Retinal pigment epithelial cell (primary cell): ENCODE measurements at regions not wholly inside any gene's neighbourhood (a gene's known extent, or its start where the extent isn't known, plus 50 kb on each side); places are given as distances from the start of the nearest gene placed in this dataset.

Experiments used
- DNase-seq: peaks from one replicate; pipeline ENCODE4 v3.0.0-alpha.2; 2010; ENCODE audit warnings: low read depth
- H3K4me3 ChIP-seq: 2 replicates; pipeline ENCODE4 v1.5.1; 2011; ENCODE audit warnings: mild to moderate bottlenecking, low read length, control low read depth, moderate library complexity
- CTCF ChIP-seq: conservative IDR thresholded peaks from 2 replicates; pipeline ENCODE4 v1.5.1; 2011; ENCODE audit warnings: low read depth, low read length, control low read depth, inconsistent platforms

- no peak overlapping the region for H3K4me3 ChIP-seq
- DNase-seq: no peak
- TF ChIP-seq CTCF: no peak
Measured at GRCh38 chr10:107931808-107932207, 767.3 kb upstream of the SORCS1 start.

DNA sequence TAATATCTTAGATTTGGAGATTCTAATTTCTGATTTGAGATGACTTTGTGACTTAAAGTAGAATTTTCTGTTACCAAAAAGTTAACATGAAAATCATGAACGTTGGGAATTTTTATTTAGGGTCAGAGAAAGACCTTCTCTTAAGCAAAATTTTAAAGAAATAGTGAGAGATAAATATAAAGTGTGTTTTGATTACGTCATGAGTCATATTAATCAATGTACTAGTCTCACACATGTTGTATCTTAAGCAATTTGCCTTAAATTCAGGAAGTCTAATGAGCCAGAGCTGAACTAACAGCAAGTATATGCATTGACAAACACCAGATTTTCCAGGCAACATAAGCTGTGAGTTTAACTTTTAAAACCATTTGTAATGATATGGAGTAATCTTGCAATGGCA is 765.5 kb upstream of the SORCS1 start:
- H3K4me3 ChIP-seq: no peak overlapping the region
- DNase-seq: no peak
- TF ChIP-seq CTCF: no peak

DNA sequence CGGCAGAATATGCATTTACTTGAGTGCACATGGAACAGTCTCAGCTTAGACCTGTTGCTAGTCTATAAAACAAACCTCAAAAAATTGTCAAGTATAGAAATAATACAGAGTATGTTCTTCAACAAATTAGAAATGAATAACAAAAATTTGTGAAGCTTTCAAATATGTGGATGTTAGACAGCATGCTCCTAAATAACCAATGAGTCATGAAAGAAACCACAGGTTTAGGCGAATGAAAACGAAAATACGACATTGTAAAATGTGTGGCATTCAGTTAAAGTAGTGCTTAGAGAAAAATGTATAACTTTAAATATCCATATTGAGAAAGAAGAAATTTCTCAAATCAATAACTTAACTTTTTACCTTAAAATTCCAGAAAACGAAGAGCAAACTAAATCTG is 760.0 kb upstream of the SORCS1 start:
- no peak for TF ChIP-seq CTCF
- no peak overlapping the region for H3K4me3 ChIP-seq
- DNase-seq: no peak

DNA sequence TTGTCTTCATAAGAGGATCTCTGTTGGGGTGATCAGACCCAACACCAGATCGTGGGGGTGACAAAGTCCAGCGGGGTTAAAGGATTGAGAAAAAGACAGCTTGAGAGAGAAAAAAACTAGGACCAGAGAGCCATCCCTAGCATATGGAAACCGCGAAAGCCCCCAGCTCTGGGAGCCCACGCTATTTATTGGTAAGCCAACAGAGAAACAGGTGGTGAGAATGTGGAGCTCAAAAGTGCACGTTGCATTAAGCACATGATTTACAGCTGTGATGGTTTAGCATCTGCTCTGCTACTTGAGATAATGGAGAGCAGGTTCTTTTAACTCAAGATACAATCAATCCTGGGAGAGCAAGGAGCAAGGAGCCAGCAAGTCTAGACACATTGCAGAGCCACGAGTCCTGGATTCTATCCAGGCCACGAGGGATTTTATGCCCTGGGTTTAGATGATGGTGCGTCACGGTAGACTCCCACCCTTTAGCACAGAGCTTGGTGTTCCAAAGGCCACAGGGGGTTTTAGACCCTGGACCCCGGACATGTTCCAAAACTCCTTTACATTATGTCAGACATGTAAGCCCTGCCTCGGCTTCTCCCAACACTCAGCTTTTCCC is 755.2 kb upstream of the SORCS1 start:
- H3K4me3 ChIP-seq: no peak overlapping the region
- no peak for TF ChIP-seq CTCF
- no peak for DNase-seq

DNA sequence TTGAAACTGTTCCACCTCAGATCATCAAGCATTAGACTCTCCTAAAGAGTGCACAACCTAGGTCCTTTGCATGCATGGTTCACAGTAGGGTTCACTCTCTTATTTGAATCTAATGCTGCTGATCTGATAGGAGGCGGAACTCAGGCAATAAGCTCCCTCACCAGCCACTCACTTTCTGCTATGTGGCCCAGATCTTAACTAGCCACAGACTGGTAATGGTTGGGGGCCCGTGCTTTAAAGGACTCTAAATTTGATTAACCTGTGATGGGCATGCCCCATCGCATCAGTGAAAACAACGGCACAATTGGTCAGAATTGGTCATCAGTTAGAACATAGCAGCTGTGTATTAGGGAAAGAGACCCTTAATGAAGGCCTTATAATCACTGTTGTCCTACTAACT is 753.7 kb upstream of the SORCS1 start:
- H3K4me3 ChIP-seq: no peak overlapping the region
- no peak for TF ChIP-seq CTCF
- DNase-seq: no peak

- DNase-seq: peak; percentile 8
- no peak for TF ChIP-seq CTCF
- peak overlapping the region; percentile 65 for H3K4me3 ChIP-seq
Measured at GRCh38 chr10:107915215-107915610, 750.7 kb upstream of the SORCS1 start.

DNA sequence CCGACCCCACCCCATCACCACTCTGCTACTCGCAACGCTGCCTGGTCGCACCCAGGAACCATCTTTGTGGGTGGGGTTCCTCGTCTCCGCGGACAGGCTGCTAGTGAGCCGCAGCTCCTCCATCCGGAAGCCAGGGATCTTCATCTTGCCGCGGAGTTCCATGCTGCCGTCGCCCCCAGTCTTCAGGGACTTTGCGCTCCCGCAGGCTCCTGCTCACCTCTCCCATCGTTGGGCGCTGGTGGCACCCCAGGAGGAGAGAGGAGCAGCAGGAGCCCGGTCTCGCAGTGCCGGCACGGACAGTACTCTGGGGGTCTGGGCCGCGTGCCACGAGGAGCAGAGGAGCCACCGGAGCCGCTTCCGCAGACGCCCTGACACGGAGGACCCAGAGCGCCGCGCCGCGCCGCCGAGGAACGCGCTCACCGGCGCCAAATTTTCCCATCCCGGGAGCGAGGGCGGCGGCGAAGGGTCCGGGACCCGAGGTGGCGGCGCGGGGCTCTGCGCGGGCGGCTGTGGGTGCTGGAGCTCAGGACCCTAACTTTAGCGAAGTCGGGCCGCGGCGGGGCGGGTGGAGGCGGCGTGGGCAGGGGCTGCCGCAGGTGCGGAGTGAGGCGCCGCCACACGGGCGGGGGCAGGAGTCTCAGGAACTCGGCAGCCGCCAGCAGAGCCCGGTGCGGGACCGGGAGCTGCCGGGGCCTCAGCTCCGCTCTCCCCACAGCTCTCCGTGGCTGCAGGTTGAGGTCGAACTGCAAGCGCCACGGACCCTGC is 750.1 kb upstream of the SORCS1 start:
- peak overlapping the region; percentile 65 for H3K4me3 ChIP-seq
- no peak for DNase-seq
- TF ChIP-seq CTCF: no peak
